Upper lobe of left lung (tissue), 6 donors: ENCODE measurements at regions not wholly inside any gene's neighbourhood (a gene's known extent, or its start where the extent isn't known, plus 50 kb on each side); places are given as distances from the start of the nearest gene placed in this dataset.

Source experiments
- ATAC-seq, 2 donors: fragments of 200-7000 bp; cut with Tn5 transposase; one replicate each; pipeline ENCODE4 v1.9.1; 2022; ENCODE audit warnings: mild to moderate bottlenecking in 2 of 2, moderate library complexity in 2 of 2; ENCODE audit not compliant: low FRiP score in 2 of 2
- DNase-seq, 2 donors: peaks; one replicate each; pipeline ENCODE4 v3.0.0-alpha.2; 2019 to 2020
- H3K27ac ChIP-seq, 4 donors: fragments of 200-600 bp; sonication (generic); one replicate each; pipeline ENCODE4 v1.5.1; 2016 to 2019
- H3K27me3 ChIP-seq, 4 donors: fragments of 200-600 bp; sonication (generic); one replicate each; pipeline ENCODE4 v1.5.1; 2017 to 2019
- H3K36me3 ChIP-seq, 4 donors: fragments of 200-600 bp; sonication (generic); one replicate each; pipeline ENCODE4 v1.5.1; 2016 to 2019
- H3K4me1 ChIP-seq, 4 donors: fragments of 200-600 bp; sonication (generic); one replicate each; pipeline ENCODE4 v1.5.1; 2018 to 2019
- H3K4me3 ChIP-seq, 4 donors: fragments of 200-600 bp; sonication (generic); one replicate each; pipeline ENCODE4 v1.5.1; 2017 to 2019; ENCODE audit warnings: mild to moderate bottlenecking in 2 of 4, moderate library complexity in 1 of 4
- H3K9me3 ChIP-seq, 4 donors: fragments of 200-600 bp; sonication (generic); one replicate each; pipeline ENCODE4 v1.5.1; 2018 to 2019
- EP300 ChIP-seq, 4 donors: sonication (generic); formaldehyde crosslinking; IDR thresholded peaks; one replicate each; pipeline ENCODE4 v1.5.1; 2017; ENCODE audit warnings: antibody characterized with exemption in 4 of 4, control low read depth in 2 of 4
- POLR2A ChIP-seq, 4 donors: fragments of 450-650 bp; IDR thresholded peaks; one replicate each; pipeline ENCODE4 v1.5.1; 2016 to 2017; ENCODE audit warnings: antibody characterized with exemption in 4 of 4, mild to moderate bottlenecking in 2 of 4
- POLR2AphosphoS5 ChIP-seq, 2 donors: sonication (generic); formaldehyde crosslinking; IDR thresholded peaks; one replicate each; pipeline ENCODE4 v1.5.1; 2017; ENCODE audit warnings: antibody characterized with exemption in 2 of 2
- WGBS, 2 donors: methylation state at CpG; one replicate each; pipeline ENCODE4 v1.1.5; 2017 to 2018; 5-methylcytosine and 5-hydroxymethylcytosine counted together
- TF ChIP-seq, protein P1 (sequence below), 6 experiments: fragments of 450-650 bp in 4 of 6; fragments of 200-600 bp in 2 of 6; sonication (generic) in 2 of 6; IDR thresholded peaks; one replicate each; pipeline ENCODE4 v1.5.1; 2016 to 2019; ENCODE audit warnings: antibody characterized with exemption in 6 of 6
- donor health status: DM: no; HTN: no; CAD: no; lungs with moderate emphysema.
- donor health status: DM: no; HTN: yes; CAD: no; lungs with severe emphysema.

GRCh38 chr2:123770996-123771720 is 253.9 kb upstream of the CNTNAP5 start:
- Histone ChIP-seq H3K36me3 (no peaks in the 10 kb centered on the region), H3K27ac (no peak overlapping the region), H3K4me3 (no peak overlapping the region), H3K4me1 (no peaks in the 10 kb centered on the region), H3K9me3 (no peaks in the 10 kb centered on the region), H3K27me3 (no peaks in the 10 kb centered on the region)
- TF ChIP-seq POLR2AphosphoS5 (IDR thresholded peaks at IDR 0.05) = no peak
- no peak for TF ChIP-seq POLR2A (IDR thresholded peaks at IDR 0.05)
- TF ChIP-seq EP300 (IDR thresholded peaks at IDR 0.05) = no peak
- TF ChIP-seq, protein P1, sequence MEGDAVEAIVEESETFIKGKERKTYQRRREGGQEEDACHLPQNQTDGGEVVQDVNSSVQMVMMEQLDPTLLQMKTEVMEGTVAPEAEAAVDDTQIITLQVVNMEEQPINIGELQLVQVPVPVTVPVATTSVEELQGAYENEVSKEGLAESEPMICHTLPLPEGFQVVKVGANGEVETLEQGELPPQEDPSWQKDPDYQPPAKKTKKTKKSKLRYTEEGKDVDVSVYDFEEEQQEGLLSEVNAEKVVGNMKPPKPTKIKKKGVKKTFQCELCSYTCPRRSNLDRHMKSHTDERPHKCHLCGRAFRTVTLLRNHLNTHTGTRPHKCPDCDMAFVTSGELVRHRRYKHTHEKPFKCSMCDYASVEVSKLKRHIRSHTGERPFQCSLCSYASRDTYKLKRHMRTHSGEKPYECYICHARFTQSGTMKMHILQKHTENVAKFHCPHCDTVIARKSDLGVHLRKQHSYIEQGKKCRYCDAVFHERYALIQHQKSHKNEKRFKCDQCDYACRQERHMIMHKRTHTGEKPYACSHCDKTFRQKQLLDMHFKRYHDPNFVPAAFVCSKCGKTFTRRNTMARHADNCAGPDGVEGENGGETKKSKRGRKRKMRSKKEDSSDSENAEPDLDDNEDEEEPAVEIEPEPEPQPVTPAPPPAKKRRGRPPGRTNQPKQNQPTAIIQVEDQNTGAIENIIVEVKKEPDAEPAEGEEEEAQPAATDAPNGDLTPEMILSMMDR (IDR thresholded peaks at IDR 0.05) = no peak
- DNase-seq = no peak
- 62 to 92% methylated on average over 1 of the region's 1 CpG for WGBS, 2 donors
- ATAC-seq = no peak

GRCh38 chr2:123771928-123772632 is 253.0 kb upstream of the CNTNAP5 start:
- TF ChIP-seq, protein P1 (IDR thresholded peaks at IDR 0.05) = no peak
- no peak for TF ChIP-seq EP300 (IDR thresholded peaks at IDR 0.05)
- TF ChIP-seq POLR2AphosphoS5 (IDR thresholded peaks at IDR 0.05) = no peak
- no peak for TF ChIP-seq POLR2A (IDR thresholded peaks at IDR 0.05)
- no peaks in the 10 kb centered on the region for H3K4me1 ChIP-seq
- H3K36me3 ChIP-seq = no peaks in the 10 kb centered on the region
- no peak overlapping the region for H3K4me3 ChIP-seq
- H3K27ac ChIP-seq = no peak overlapping the region
- ATAC-seq (no peak), DNase-seq (no peak)
- WGBS, 2 donors = 43 to 59% methylated on average over 2 of the region's 2 CpGs
- H3K9me3 ChIP-seq = no peaks in the 10 kb centered on the region
- no peaks in the 10 kb centered on the region for H3K27me3 ChIP-seq

DNA sequence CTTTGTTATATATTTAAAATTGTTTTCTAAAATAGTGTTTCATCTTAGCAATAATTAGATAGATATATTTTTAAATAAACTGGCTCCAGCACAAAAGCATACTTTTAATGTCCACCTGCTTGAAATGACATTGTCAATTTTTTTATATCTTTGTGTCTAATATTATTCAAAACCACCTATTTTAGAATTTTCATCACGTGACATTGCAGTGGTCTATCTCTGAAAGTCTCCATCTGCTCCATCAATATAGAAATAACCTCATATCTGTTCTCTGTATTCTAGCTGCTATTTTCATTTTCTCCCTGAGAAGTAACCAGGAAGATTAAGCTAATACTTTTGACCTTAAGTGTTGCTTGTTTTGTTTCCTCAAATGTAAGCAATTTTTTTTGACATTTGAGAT is 248.0 kb upstream of the CNTNAP5 start:
- H3K27ac ChIP-seq = no peak overlapping the region
- no peak overlapping the region for H3K4me3 ChIP-seq
- WGBS, 2 donors = 63 to 66% methylated on average over 1 of the region's 1 CpG
- no peaks in the 10 kb centered on the region for H3K36me3 ChIP-seq
- no peaks in the 10 kb centered on the region for H3K4me1 ChIP-seq
- no peaks in the 10 kb centered on the region for H3K9me3 ChIP-seq
- ATAC-seq (no peak), DNase-seq (no peak)
- TF ChIP-seq POLR2A (IDR thresholded peaks at IDR 0.05) = no peak
- TF ChIP-seq EP300 (IDR thresholded peaks at IDR 0.05) = no peak
- no peak for TF ChIP-seq POLR2AphosphoS5 (IDR thresholded peaks at IDR 0.05)
- TF ChIP-seq, protein P1 (IDR thresholded peaks at IDR 0.05) = no peak
- H3K27me3 ChIP-seq = no peaks in the 10 kb centered on the region

GRCh38 chr2:123783164-123783563 is 241.9 kb upstream of the CNTNAP5 start:
- WGBS, 2 donors = 44 to 50% methylated on average over 2 of the region's 2 CpGs
- TF ChIP-seq, protein P1 (IDR thresholded peaks at IDR 0.05) = no peak
- TF ChIP-seq POLR2AphosphoS5 (IDR thresholded peaks at IDR 0.05) (no peak), EP300 (IDR thresholded peaks at IDR 0.05) (no peak), POLR2A (IDR thresholded peaks at IDR 0.05) (no peak)
- Histone ChIP-seq H3K9me3 (no peaks in the 10 kb centered on the region), H3K4me1 (no peaks in the 10 kb centered on the region), H3K27me3 (no peaks in the 10 kb centered on the region), H3K36me3 (no peaks in the 10 kb centered on the region), H3K27ac (no peak overlapping the region), H3K4me3 (no peak overlapping the region)
- ATAC-seq = no peak
- no peak for DNase-seq
